ENCODE measurements at regions not wholly inside any gene's neighbourhood (a gene's known extent, or its start where the extent isn't known, plus 50 kb on each side); places are given as distances from the start of the nearest gene placed in this dataset.

- Histone ChIP-seq H3K27ac (no peak overlapping the region), H3K4me1 (no peaks in the 10 kb centered on the region), H3K4me3 (no peak overlapping the region), H3K9me3 (no peaks in the 10 kb centered on the region), H3K27me3 (ENCODE audit: insufficient read depth in 3 of 3, low read length in 2 of 3) (no peaks in the 10 kb centered on the region), H3K36me3 (ENCODE audit: insufficient read depth in 1 of 2, low read depth in 1 of 2) (no peaks in the 10 kb centered on the region)
- DNase-seq (no peak), ATAC-seq (no peak)
- TF ChIP-seq CTCF (IDR thresholded peaks at IDR 0.05), result no peak
- WGBS, 3 donors, result 46 to 48% (median 47%) methylated on average over 2 of the region's 2 CpGs
- intact Hi-C loops (cut with DNase I), result no loop called here
These were observed 100.1 kb upstream of the PCGF5 start for GRCh38 chr10:91120348-91120747.

GRCh38 chr10:91123261-91123660 is 97.2 kb upstream of the PCGF5 start:
- intact Hi-C loops (cut with DNase I), result no loop called here
- Histone ChIP-seq H3K9me3 (no peaks in the 10 kb centered on the region), H3K36me3 (ENCODE audit: insufficient read depth in 1 of 2, low read depth in 1 of 2) (no peaks in the 10 kb centered on the region), H3K4me1 (no peaks in the 10 kb centered on the region), H3K4me3 (no peak overlapping the region), H3K27ac (no peak overlapping the region), H3K27me3 (ENCODE audit: insufficient read depth in 3 of 3, low read length in 2 of 3) (no peaks in the 10 kb centered on the region)
- TF ChIP-seq CTCF (IDR thresholded peaks at IDR 0.05), result no peak
- DNase-seq, result no peak
- WGBS, 3 donors, result 27 to 39% (median 35%) methylated on average over 5 of the region's 5 CpGs
- no peak for ATAC-seq

GRCh38 chr10:91124016-91124415 is 96.4 kb upstream of the PCGF5 start:
- DNase-seq, result no peak
- H3K4me3 ChIP-seq, result no peak overlapping the region
- H3K4me1 ChIP-seq, result no peaks in the 10 kb centered on the region
- ATAC-seq, result no peak
- no peaks in the 10 kb centered on the region for H3K9me3 ChIP-seq
- no peaks in the 10 kb centered on the region for H3K27me3 ChIP-seq (ENCODE audit: insufficient read depth in 3 of 3, low read length in 2 of 3)
- intact Hi-C loops (cut with DNase I), result no loop called here
- 59 to 71% (median 66%) methylated on average over 2 of the region's 2 CpGs for WGBS, 3 donors
- TF ChIP-seq CTCF (IDR thresholded peaks at IDR 0.05), result no peak
- H3K36me3 ChIP-seq (ENCODE audit: insufficient read depth in 1 of 2, low read depth in 1 of 2), result no peaks in the 10 kb centered on the region
- no peak overlapping the region for H3K27ac ChIP-seq

GRCh38 chr10:91126471-91126870 is 94.0 kb upstream of the PCGF5 start:
- WGBS, 3 donors, result 84 to 88% (median 87%) methylated on average over 2 of the region's 2 CpGs
- intact Hi-C loops (cut with DNase I), result no loop called here

More at GRCh38 chr10:91126471-91126870, 94.0 kb upstream of the PCGF5 start:
- ATAC-seq (no peak), DNase-seq (no peak)
- no peak overlapping the region for H3K27ac ChIP-seq
- TF ChIP-seq CTCF (IDR thresholded peaks at IDR 0.05), result no peak
- no peak overlapping the region for H3K4me3 ChIP-seq
- H3K36me3 ChIP-seq (ENCODE audit: insufficient read depth in 1 of 2, low read depth in 1 of 2), result no peaks in the 10 kb centered on the region
- H3K4me1 ChIP-seq, result no peaks in the 10 kb centered on the region
- no peaks in the 10 kb centered on the region for H3K9me3 ChIP-seq
- H3K27me3 ChIP-seq (ENCODE audit: insufficient read depth in 3 of 3, low read length in 2 of 3), result no peaks in the 10 kb centered on the region

Data from psoas muscle (tissue), 7 donors.